Prostate gland (tissue), 2 donors: ENCODE measurements at regions not wholly inside any gene's neighbourhood (a gene's known extent, or its start where the extent isn't known, plus 50 kb on each side); places are given as distances from the start of the nearest gene placed in this dataset.

Source experiments
- DNase-seq: peaks from one replicate; pipeline ENCODE4 v3.0.0-alpha.2; 2019; ENCODE audit warnings: low spot score
- H3K27ac ChIP-seq, 2 donors: fragments of 200-600 bp; sonication (generic); 2 replicates each; pipeline ENCODE4 v1.5.1; 2017 to 2019
- H3K27me3 ChIP-seq: fragments of 200-600 bp; sonication (generic); replicated peaks from 2 replicates; pipeline ENCODE4 v1.5.1; 2019; ENCODE audit not compliant: insufficient read depth
- H3K36me3 ChIP-seq, 2 donors: fragments of 200-600 bp; sonication (generic); 1 replicate in 1 of 2; 2 replicates in 1 of 2; pipeline versions ENCODE4 v1.5.1 to v1.8.1; 2017 to 2019
- H3K4me1 ChIP-seq: fragments of 200-600 bp; sonication (generic); replicated peaks from 2 replicates; pipeline ENCODE4 v1.5.1; 2019
- H3K4me3 ChIP-seq, 2 donors: fragments of 200-600 bp; sonication (generic); 2 replicates each; pipeline ENCODE4 v1.5.1; 2017 to 2019
- H3K9me3 ChIP-seq: fragments of 200-600 bp; sonication (generic); 2 replicates; pipeline ENCODE4 v1.5.1; 2017
- POLR2A ChIP-seq: fragments of 450-650 bp; IDR thresholded peaks from one replicate; pipeline ENCODE4 v1.6.1; 2016; ENCODE audit warnings: antibody characterized with exemption, mild to moderate bottlenecking
- POLR2AphosphoS5 ChIP-seq: sonication (generic); formaldehyde crosslinking; IDR thresholded peaks from one replicate; pipeline ENCODE4 v1.6.1; 2017; ENCODE audit warnings: antibody characterized with exemption
- WGBS: methylation state at CpG from one replicate; pipeline ENCODE4 v1.1.5; 2018; 5-methylcytosine and 5-hydroxymethylcytosine counted together
- intact Hi-C: fragments of 100-400 bp; cut with DNase I; formaldehyde crosslinking; loops from one replicate; pipeline ENCODE4 v1.14.2; 2022
- TF ChIP-seq, protein P1 (sequence below), 4 experiments: fragments of 200-600 bp in 2 of 4; fragments of 450-650 bp in 2 of 4; sonication (generic) in 2 of 4; IDR thresholded peaks; 1 replicate in 3 of 4; 2 replicates in 1 of 4; pipeline ENCODE4 v1.5.1; 2016 to 2019; ENCODE audit warnings: antibody characterized with exemption in 4 of 4, mild to moderate bottlenecking in 2 of 4, moderate library complexity in 2 of 4

GRCh38 chr3:20361000-20361399 is 175.0 kb upstream of the SGO1 start:
- Histone ChIP-seq H3K4me3 (no peak overlapping the region), H3K27ac (no peak overlapping the region), H3K27me3 (no peaks in the 10 kb centered on the region), H3K9me3 (no peaks in the 10 kb centered on the region), H3K4me1 (no peaks in the 10 kb centered on the region), H3K36me3 (no peaks in the 10 kb centered on the region)
- 93% methylated on average over 3 of the region's 3 CpGs for WGBS
- intact Hi-C loops = no loop called here
- no peak for DNase-seq
- TF ChIP-seq POLR2A (no peak), POLR2AphosphoS5 (no peak)
- TF ChIP-seq, protein P1, sequence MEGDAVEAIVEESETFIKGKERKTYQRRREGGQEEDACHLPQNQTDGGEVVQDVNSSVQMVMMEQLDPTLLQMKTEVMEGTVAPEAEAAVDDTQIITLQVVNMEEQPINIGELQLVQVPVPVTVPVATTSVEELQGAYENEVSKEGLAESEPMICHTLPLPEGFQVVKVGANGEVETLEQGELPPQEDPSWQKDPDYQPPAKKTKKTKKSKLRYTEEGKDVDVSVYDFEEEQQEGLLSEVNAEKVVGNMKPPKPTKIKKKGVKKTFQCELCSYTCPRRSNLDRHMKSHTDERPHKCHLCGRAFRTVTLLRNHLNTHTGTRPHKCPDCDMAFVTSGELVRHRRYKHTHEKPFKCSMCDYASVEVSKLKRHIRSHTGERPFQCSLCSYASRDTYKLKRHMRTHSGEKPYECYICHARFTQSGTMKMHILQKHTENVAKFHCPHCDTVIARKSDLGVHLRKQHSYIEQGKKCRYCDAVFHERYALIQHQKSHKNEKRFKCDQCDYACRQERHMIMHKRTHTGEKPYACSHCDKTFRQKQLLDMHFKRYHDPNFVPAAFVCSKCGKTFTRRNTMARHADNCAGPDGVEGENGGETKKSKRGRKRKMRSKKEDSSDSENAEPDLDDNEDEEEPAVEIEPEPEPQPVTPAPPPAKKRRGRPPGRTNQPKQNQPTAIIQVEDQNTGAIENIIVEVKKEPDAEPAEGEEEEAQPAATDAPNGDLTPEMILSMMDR (IDR thresholded peaks at IDR 0.05) = no peak

DNA sequence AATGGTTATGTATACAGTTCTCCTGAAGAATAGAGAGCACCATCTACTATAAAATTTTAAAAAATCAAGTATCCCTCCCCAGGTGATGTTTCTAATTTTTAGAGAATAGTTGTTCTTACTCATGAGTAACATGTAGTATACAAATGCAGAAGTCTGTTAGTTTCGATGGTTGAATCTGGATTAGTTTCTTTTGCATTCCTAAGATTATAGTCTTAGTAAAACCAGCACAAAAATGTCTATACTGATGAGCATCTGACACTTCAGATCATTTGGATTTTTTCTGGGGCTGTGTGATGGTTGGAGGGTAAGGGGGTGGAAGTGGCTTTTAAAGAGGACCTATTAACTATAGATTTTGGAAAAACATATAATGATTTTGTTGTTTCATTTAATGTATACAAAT is 167.3 kb upstream of the SGO1 start:
- H3K36me3 ChIP-seq = no peaks in the 10 kb centered on the region
- no peaks in the 10 kb centered on the region for H3K9me3 ChIP-seq
- no peaks in the 10 kb centered on the region for H3K4me1 ChIP-seq
- intact Hi-C loops = no loop called here
- no peak overlapping the region for H3K4me3 ChIP-seq
- DNase-seq = no peak
- WGBS = 94% methylated on average over 1 of the region's 1 CpG
- no peaks in the 10 kb centered on the region for H3K27me3 ChIP-seq
- H3K27ac ChIP-seq = no peak overlapping the region
- TF ChIP-seq POLR2A = no peak
- TF ChIP-seq POLR2AphosphoS5 = no peak

DNA sequence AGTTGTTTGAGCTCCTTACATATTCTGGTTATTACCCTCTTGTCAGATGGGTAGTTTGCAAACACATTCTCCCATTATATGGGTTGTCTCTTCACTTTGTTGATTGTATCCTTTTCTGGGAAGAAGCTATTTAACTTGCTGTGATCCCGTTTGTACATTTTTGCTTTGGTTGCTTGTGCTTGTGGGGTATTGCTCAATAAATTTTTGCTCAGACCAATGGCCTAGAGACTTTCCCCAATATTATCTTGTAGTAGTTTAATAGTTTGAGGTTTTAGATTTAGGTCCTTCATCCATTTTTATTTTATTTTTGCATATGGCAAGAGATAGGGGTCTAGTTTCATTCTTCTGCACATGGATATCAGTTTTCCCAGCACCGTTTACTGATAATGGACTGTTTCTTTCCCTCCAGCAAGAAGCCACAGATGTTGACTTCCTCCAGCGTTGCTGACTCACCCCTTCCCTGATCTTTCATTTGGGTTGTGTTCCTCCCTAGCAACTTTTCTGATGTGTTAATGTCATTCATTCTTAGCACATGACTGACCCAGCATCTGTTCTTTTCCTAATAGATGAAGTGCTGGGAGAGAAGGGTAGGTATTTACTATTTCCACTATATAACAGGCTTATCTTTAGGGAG is 166.7 kb upstream of the SGO1 start:
- TF ChIP-seq, protein P1 (IDR thresholded peaks at IDR 0.05) = no peak
- TF ChIP-seq POLR2AphosphoS5 (no peak), POLR2A (no peak)
- Histone ChIP-seq H3K9me3 (no peaks in the 10 kb centered on the region), H3K4me3 (no peak overlapping the region), H3K36me3 (no peaks in the 10 kb centered on the region), H3K27ac (no peak overlapping the region), H3K27me3 (no peaks in the 10 kb centered on the region), H3K4me1 (no peaks in the 10 kb centered on the region)
- WGBS = 81% methylated on average over 3 of the region's 3 CpGs
- no peak for DNase-seq
- intact Hi-C loops = no loop called here

DNA sequence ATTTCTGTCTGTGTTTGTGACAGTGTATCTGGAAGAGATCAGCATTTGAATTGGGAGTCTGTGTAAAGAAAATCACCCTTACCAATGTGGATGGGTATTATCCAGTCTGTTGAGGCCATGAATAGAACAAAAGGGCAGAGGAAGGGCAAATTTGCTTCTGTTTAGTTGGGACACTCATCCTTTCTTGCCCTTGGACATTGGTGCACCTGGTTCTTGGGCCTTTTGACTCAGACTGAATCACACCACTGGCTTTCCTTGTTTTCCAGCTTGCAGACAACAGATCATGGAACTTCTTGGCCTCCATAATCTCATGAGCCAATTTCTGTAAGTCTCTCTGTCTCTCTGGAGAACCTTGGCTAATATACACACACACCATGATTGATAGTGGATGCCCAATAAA is 164.4 kb upstream of the SGO1 start:
- H3K4me1 ChIP-seq = no peaks in the 10 kb centered on the region
- TF ChIP-seq POLR2A (no peak), POLR2AphosphoS5 (no peak)
- TF ChIP-seq, protein P1 (IDR thresholded peaks at IDR 0.05) = no peak
- no peak overlapping the region for H3K27ac ChIP-seq
- no peaks in the 10 kb centered on the region for H3K9me3 ChIP-seq
- intact Hi-C loops = no loop called here
- no peaks in the 10 kb centered on the region for H3K27me3 ChIP-seq
- H3K36me3 ChIP-seq = no peaks in the 10 kb centered on the region
- H3K4me3 ChIP-seq = no peak overlapping the region
- no peak for DNase-seq

DNA sequence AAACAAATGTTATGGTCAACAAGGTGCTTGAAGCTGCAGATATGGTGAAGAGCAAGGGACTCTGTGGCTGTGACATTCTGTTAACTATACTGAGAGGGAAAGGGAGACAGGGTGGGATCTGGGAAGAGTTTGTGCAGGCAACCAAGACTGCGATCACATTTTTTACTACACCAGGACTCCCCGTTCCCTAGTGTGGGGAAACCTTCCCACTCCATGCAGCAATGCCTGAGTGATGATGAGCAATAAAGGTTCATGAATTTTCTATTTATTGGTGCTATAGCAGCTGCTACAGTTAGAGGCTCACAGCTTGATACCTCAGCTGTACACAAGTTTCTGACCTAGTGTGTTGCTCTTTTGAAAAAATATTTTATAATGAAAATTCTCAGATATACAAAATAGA is 160.9 kb upstream of the SGO1 start:
- no peak for TF ChIP-seq POLR2AphosphoS5
- TF ChIP-seq, protein P1 (IDR thresholded peaks at IDR 0.05) = no peak
- TF ChIP-seq POLR2A = no peak
- no peaks in the 10 kb centered on the region for H3K9me3 ChIP-seq
- no peak overlapping the region for H3K27ac ChIP-seq
- no peaks in the 10 kb centered on the region for H3K27me3 ChIP-seq
- H3K4me3 ChIP-seq = no peak overlapping the region
- 86% methylated on average over 2 of the region's 2 CpGs for whole genome bisulfite sequencing
- intact Hi-C loops = loop anchor here (10.0 kb wide), 1 partner anchor 1548 kb away; no protein-coding TSS in a partner anchor
- H3K4me1 ChIP-seq = no peaks in the 10 kb centered on the region
- no peaks in the 10 kb centered on the region for H3K36me3 ChIP-seq
- no peak for DNase-seq
